GM18498 (cell line): ENCODE measurements at regions not wholly inside any gene's neighbourhood (a gene's known extent, or its start where the extent isn't known, plus 50 kb on each side); places are given as distances from the start of the nearest gene placed in this dataset.

Experiments used
- ATAC-seq: cut with Tn5 transposase; IDR thresholded peaks from one replicate; pipeline ENCODE4 v1.9.1; 2021; ENCODE audit warnings: mild to moderate bottlenecking, moderate library complexity; ENCODE audit not compliant: unreplicated experiment

DNA sequence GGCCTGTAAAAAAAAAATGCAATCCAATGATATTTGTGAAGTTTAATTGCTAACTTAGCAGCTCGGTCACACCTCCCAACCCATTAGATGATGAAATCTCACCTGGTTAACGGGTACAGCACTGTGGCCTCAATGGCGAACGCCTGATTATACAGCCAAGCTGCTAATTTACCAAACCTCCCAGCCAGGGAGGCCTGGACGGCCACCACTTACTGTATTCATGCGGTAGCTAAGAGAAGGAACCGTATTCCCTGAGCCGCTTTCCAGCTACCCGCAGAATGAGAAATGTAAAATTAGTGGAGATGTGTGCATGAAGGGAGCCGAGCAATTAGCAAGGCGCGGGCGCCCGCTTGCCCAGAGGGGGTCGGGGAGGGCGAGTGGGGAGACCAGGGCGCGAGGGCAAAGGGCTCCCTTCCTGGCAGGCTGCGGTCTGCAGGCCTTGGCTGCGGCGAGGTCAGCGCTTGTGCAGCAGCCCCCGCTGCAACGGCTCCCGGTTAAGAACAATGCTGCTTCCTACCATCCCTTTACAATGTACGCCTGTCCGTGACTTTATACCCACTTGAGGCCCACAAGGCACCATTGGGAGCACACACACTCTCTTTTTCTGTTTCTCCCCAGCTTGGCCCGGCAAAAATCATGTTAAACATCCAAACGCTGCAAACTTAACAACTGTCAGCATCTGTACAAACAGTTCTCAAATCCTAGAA is 70.4 kb upstream of the TBCA start:
- ATAC-seq: no peak

DNA sequence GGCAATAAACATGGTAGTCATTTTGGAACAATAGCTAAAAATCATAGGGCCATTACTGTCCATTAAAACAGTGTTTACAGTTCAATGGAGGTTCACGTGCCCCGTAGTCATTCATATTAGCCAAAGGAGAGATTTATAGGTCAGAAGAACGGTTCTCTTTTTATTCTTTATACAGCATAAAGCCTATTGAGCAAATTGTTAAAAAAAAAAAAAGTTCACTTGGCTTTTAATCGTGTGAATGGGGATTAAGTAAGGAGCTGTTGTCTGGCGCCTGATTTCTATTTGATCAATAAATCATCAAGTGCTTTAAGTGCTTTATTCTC is 69.1 kb upstream of the TBCA start:
- no peak for ATAC-seq

DNA sequence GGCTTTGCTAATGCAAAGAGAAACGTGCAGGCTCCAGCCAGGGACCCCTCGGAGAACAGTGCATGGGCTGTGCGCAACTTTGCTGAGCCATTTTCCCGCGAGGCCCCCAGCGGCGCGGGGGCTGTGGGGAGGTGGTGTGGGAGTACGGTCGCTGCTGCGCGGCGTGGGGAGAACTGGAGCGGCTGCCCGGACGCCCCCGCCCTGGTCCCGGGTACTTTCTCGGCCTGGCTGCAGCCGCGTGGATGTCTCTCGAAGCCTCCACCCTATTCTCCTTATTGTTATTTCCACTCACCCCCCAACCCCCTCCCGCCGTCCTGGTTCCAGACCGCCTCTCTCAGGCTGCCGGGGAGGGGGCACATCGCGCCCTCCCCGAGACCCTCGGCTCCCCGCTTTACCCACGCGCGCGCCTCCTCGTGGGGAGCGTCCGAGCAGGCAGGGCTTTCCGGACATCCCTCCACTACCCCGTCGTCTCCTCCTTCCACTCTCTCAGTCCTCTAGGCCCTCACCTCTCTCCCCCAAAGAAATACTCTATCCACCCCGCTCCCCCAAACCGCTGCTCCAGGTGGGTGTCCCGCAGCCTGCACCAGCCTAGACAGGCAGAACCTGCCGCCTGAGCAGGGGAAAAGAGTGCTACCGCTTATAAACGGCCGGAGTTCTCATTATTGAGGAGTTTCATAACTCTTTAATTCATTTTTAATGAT is 68.6 kb upstream of the TBCA start:
- no peak for ATAC-seq

DNA sequence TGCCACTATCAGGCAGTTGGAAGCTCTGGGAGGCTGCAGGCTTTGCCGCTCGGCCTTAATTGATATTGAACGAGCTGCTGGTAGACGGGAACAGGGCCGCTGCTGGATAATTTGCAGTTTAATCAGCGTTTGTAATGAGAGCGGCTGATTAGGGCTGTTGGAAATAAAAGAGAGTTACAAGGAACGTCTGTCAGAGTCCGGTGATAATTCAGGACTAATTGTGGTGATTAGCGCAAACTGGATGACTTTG is 68.2 kb upstream of the TBCA start:
- no peak for ATAC-seq

DNA sequence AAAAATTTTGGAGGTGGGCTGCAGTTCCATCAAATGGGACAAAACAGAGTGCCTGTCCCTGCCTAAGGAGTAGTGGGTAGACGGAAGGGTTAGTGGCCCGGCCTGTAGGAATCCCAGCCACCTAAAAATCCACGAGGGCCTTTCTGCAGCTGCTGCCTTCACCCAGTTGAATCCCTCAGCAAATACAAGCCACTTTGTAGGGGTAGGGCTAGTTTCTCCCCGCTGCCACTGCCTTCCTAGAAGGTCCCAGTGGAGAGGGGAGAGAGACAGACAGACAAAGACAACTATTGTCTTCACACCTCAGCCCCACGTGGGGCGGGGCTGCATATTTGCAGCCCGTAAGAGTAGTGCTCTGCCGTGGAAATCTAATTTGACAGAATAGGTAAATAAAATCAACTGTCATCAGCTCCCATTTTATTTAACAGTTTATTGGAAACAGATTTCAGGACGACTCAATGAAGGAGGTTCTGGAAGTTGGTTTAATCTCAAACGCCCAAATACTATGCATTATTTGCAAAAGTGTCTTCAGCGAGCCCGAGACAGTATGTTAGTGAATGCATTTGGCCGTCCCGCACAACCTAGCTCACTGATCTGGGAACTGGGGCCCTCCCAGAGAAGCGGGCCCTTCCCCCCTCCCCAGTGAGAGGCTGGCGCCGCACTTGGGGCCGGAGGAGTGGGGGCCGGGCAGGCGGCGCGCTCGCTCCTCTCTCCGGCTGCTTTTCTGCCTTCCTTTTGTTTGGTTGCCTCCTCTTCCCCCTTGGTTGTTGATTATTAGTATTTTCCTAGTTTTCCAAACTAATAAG is 67.6 kb upstream of the TBCA start:
- ATAC-seq: no peak

DNA sequence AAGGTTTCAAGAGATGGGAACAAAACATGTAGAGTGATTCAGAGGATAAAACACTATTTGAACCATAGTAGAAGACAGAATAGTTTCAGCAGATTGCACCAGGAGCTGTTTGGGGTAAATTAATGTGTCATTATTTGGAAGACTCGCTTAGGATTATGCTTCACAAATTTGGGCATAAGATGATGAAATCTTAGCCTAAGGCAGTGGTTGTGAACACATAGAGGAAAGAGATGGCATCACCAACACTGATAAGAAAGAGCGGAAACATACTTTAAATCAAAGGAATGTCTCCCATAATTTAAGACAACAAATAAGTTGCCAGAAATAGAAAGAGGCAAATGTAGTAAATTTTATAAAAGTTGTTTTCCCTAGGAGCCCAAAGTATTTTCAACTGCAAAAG is 66.1 kb upstream of the TBCA start:
- no peak for ATAC-seq

DNA sequence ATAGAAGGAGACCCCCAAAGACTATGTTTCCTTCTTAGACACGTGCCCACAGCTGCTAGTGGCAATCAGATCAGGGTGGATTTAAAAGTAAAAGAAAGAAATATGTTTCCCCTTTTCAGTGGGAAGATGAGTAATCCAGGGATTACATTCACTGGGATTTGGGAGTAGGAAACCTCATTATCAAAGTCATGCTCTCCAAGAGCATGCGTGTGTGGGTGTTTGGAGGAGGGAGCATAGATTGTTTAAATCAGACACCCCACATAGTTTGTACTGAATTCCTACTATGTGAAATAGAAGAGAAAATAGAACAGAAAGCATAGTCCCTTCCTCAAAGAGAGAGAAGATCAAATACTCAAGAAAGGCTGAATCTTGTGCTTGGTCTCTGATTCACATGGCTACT is 65.5 kb upstream of the TBCA start:
- ATAC-seq: no peak

DNA sequence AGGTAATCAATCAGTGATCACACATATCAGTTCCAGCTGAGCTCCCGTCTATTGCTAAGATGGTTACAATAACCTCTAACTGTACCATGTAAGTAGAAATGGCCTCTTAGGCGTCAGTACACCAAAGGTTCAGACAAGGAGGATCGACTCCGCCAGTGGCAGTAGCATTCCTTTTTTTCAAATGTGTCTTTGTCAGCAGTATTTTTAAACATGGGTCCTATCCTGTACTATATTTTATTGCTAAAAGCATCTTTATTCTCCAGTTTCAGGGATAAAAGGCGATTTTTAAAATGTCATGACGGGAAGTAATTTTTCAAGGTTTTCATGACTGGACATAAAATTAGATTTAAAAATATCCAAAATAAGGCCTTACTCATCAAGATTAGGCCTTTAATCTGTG is 64.8 kb upstream of the TBCA start:
- ATAC-seq: no peak

DNA sequence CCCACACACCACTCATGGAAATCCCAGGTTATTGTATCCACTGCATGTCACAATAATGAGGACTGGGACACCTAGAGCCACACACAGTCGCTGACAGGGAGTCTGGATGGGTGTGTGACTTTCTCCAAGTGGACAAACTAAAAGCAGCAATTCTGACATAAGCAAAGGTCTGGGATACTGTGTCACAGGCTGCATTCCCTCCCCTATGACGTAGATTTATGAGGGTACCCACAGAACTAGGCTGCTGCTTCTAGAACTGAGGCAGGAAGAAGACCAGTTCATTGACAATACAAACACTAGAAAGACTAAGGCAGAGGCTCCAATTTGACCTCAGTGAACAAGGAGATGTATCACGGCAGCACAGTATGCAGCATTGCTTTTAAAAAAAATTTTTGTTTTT is 63.6 kb upstream of the TBCA start:
- no peak for ATAC-seq

DNA sequence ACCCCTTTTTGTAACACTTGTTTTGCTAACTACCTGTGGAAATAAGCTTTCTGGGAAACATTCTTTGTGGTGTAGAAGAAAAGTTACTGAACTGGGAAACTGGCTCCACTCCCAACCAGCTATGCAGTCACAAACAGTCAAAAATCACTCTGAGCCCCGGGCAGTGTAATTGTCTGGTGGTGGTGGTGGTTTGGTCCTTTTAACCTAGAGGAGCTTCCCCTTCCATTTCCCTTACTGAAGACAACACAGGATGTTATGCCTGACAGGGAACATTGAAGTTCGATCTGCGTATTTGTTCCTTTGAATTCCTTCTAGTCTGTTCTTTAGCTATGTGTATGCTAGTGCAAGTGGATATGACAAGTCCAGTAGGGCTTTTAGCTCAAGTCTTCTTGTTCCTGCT is 56.8 kb upstream of the TBCA start:
- ATAC-seq: no peak

DNA sequence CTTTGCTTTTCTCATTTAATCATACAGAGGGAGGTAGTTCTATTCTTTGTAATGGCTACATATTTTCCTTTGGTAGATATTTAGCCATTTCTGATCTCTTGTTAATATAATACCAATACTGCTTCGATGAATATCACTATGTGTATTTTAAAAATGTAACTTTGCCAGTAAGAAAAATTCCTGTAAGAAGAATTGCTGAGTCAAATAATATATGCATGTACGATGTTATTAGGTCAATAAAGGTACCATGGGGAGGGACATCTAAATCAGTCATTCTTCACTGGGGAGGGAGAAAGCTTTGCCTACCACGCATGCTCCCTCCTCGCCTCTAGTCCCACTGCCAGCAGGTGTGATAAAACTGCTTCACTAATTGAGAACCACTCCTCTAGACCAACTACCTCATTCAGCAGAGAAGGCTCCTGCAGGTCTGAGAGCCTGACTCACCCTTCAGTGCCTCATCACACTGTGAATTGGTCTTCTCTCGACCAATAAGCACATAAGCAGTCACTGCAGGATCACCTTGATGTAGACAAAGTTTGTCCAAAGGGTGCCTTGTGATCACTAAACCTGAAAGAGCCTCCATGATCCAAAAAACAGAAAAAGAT is 56.1 kb upstream of the TBCA start:
- no peak for ATAC-seq

DNA sequence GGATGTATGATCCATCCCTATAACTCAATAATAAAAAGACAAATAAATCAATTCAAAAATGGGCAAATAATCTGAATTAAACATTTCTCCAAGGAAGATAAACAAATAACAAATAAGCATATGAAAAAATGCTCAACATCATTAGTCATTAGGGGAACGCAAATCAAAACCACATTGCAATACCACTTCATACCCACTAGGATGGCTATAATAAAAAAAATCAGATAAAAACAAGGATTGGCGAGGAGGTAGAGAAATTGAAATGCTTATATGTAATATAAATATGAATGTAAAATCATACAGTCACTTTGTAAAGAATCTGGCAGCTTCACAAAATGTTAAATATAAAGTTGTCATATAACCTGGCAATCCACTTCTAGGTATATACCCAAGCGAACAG is 52.3 kb upstream of the TBCA start:
- no peak for ATAC-seq
